H1 (cell line): ENCODE measurements at regions not wholly inside any gene's neighbourhood (a gene's known extent, or its start where the extent isn't known, plus 50 kb on each side); places are given as distances from the start of the nearest gene placed in this dataset.

Experiments used
- POU5F1 ChIP-seq: IDR thresholded peaks from 2 replicates; pipeline ENCODE4 v1.6.1; 2011; ENCODE audit warnings: low read depth, mild to moderate bottlenecking, low read length, moderate library complexity
- RFX5 ChIP-seq: IDR thresholded peaks from 2 replicates; pipeline ENCODE4 v1.6.1; 2011; ENCODE audit warnings: low read depth, low read length, improper control_type of control experiment, borderline replicate concordance
- TEAD4 ChIP-seq: IDR thresholded peaks from 2 replicates; pipeline ENCODE4 v1.6.1; 2012; ENCODE audit warnings: low read depth, low read length, inconsistent platforms, mixed read lengths
- TF ChIP-seq, protein P1 (sequence below): fragments of 300-600 bp; sonication (generic); IDR thresholded peaks from 2 replicates; pipeline ENCODE4 v1.7.1; 2012; ENCODE audit warnings: low read length, moderate library complexity, mild to moderate bottlenecking, inconsistent platforms; ENCODE audit not compliant: insufficient replicate concordance

DNA sequence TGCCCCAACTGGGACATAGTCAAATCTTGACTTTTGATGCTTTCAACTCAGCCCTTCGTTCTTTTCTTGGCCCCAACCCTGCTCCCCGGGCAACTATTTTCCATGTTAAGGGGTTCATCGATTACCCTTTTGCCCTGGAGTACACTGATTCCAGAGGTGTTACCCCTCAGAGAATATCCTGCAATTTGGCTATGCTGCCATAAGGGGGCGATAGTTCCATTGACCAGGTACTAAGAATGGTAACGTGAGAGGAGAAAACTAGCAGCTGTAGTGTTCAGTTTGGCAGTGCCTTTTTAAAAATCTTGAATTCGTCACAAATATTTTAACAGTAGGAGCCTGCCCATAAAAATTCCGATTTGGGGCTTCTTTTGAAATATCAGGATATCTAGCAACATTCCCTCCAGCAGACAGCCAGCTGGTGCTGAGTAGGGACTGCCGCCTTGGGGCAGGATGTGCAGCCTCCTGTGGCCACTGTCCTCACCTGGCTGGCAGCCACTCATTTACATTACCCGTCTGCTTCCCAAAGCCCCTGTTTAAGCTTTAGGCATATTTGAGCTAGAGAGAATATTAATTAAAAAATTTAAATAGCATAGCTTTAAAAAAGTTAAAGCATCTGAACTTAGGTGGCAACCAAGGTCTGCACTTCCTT, 146.3 kb upstream of the SKOR2 start (continued):
- TF ChIP-seq, protein P1, sequence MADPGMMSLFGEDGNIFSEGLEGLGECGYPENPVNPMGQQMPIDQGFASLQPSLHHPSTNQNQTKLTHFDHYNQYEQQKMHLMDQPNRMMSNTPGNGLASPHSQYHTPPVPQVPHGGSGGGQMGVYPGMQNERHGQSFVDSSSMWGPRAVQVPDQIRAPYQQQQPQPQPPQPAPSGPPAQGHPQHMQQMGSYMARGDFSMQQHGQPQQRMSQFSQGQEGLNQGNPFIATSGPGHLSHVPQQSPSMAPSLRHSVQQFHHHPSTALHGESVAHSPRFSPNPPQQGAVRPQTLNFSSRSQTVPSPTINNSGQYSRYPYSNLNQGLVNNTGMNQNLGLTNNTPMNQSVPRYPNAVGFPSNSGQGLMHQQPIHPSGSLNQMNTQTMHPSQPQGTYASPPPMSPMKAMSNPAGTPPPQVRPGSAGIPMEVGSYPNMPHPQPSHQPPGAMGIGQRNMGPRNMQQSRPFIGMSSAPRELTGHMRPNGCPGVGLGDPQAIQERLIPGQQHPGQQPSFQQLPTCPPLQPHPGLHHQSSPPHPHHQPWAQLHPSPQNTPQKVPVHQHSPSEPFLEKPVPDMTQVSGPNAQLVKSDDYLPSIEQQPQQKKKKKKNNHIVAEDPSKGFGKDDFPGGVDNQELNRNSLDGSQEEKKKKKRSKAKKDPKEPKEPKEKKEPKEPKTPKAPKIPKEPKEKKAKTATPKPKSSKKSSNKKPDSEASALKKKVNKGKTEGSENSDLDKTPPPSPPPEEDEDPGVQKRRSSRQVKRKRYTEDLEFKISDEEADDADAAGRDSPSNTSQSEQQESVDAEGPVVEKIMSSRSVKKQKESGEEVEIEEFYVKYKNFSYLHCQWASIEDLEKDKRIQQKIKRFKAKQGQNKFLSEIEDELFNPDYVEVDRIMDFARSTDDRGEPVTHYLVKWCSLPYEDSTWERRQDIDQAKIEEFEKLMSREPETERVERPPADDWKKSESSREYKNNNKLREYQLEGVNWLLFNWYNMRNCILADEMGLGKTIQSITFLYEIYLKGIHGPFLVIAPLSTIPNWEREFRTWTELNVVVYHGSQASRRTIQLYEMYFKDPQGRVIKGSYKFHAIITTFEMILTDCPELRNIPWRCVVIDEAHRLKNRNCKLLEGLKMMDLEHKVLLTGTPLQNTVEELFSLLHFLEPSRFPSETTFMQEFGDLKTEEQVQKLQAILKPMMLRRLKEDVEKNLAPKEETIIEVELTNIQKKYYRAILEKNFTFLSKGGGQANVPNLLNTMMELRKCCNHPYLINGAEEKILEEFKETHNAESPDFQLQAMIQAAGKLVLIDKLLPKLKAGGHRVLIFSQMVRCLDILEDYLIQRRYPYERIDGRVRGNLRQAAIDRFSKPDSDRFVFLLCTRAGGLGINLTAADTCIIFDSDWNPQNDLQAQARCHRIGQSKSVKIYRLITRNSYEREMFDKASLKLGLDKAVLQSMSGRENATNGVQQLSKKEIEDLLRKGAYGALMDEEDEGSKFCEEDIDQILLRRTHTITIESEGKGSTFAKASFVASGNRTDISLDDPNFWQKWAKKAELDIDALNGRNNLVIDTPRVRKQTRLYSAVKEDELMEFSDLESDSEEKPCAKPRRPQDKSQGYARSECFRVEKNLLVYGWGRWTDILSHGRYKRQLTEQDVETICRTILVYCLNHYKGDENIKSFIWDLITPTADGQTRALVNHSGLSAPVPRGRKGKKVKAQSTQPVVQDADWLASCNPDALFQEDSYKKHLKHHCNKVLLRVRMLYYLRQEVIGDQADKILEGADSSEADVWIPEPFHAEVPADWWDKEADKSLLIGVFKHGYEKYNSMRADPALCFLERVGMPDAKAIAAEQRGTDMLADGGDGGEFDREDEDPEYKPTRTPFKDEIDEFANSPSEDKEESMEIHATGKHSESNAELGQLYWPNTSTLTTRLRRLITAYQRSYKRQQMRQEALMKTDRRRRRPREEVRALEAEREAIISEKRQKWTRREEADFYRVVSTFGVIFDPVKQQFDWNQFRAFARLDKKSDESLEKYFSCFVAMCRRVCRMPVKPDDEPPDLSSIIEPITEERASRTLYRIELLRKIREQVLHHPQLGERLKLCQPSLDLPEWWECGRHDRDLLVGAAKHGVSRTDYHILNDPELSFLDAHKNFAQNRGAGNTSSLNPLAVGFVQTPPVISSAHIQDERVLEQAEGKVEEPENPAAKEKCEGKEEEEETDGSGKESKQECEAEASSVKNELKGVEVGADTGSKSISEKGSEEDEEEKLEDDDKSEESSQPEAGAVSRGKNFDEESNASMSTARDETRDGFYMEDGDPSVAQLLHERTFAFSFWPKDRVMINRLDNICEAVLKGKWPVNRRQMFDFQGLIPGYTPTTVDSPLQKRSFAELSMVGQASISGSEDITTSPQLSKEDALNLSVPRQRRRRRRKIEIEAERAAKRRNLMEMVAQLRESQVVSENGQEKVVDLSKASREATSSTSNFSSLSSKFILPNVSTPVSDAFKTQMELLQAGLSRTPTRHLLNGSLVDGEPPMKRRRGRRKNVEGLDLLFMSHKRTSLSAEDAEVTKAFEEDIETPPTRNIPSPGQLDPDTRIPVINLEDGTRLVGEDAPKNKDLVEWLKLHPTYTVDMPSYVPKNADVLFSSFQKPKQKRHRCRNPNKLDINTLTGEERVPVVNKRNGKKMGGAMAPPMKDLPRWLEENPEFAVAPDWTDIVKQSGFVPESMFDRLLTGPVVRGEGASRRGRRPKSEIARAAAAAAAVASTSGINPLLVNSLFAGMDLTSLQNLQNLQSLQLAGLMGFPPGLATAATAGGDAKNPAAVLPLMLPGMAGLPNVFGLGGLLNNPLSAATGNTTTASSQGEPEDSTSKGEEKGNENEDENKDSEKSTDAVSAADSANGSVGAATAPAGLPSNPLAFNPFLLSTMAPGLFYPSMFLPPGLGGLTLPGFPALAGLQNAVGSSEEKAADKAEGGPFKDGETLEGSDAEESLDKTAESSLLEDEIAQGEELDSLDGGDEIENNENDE, result no peak
- TF ChIP-seq TEAD4, result no peak
- no peak for TF ChIP-seq RFX5
- no peak for TF ChIP-seq POU5F1
